GM21576 (cell line): ENCODE measurements at regions not wholly inside any gene's neighbourhood (a gene's known extent, or its start where the extent isn't known, plus 50 kb on each side); places are given as distances from the start of the nearest gene placed in this dataset.
"Not testable (repeated sequence)": the region's sequence is repeated elsewhere in the genome, so short reads cannot be mapped to it uniquely, and the experiment has no call there.

ENCODE experiments used
- ATAC-seq: cut with Tn5 transposase; IDR thresholded peaks from one replicate; pipeline ENCODE4 v1.9.1; 2021; ENCODE audit warnings: mild to moderate bottlenecking, moderate library complexity; ENCODE audit not compliant: unreplicated experiment

DNA sequence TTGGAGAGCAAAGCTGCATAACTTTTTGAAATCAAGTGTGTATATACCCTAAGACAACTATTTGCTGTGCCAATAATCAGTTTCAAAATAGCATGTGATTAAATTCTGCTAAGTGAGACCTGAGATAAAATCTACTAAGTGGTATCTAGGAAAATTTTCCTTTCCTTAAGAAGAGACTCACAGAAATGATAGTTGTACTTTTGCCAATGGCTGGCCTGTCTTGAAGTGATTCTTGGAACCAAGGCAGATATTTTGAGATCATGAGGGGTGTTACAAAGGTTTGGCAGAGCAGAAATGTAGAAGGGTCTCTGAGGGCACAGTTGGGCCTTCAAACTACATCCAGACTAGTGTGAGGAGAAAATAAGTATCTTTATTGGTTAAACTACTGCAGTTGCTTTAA lies 902.6 kb upstream of the TENM4 start:
- no peak for ATAC-seq

DNA sequence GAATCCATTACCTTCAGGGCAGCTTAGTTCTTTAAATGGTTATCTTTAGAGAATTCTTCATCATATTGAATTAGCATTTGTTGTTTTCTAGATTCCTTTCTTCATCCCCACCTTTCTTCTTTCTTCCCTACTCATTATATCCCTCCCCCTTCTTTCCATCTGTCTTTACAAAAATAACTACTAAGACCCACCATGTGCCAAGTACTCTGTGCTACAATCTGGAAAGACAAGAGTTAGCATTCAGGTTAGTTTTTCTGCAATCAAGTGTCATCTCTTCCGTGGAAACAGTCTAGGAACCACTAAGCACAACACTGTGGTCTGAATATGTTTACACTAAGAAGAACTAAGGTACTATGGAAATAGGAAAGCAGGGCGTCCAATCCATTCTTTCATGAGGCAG lies 897.4 kb upstream of the TENM4 start:
- ATAC-seq: no peak

- ATAC-seq: no peak
Observed at GRCh38 chr11:80331694-80332093, 890.9 kb upstream of the TENM4 start.

- ATAC-seq: no peak
Observed at GRCh38 chr11:80330264-80330663, 889.4 kb upstream of the TENM4 start.

GRCh38 chr11:80328774-80329173 lies 887.9 kb upstream of the TENM4 start:
- ATAC-seq: no peak

- no peak for ATAC-seq
Observed at GRCh38 chr11:80327956-80328614, 887.3 kb upstream of the TENM4 start.

DNA sequence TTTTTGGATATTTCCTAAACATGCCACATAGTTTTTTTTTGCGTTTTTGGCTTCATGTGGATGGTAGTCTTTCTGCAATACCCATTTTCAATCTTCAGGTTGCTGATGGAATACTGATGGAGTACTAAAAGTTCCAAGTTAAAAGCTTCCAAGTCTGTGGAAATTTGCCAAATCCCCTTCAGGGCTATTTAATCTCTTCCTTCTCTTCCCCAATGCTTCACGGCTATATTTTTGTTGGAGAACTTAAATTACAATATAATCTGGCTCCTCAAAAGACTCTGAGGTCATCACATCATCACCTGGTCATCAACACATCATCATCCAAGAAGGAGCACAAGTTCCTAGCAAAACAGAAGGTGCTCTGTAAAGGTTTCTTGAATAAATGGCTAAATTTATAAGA lies 881.0 kb upstream of the TENM4 start:
- ATAC-seq: no peak

DNA sequence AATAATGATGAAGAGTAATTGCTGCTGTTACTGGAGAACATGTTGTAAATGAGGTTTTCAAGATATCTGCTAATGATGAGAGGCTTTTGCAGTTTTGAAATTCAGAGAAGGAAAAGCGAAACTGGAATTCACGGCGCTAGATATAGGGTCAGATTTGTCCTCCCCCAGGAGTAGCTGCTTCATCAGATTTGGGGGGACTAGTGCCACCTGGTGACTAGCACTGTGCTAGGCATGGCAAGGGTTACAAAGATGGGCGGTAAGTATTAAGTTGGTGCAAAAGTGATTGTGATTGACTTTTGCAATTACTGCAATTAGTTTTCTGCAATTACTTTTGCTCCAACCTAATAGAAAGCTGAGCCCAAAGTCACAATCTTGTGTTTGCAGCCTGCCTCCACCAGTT lies 879.9 kb upstream of the TENM4 start:
- ATAC-seq: no peak

- ATAC-seq: no peak
Observed at GRCh38 chr11:80320226-80320625, 879.4 kb upstream of the TENM4 start.

DNA sequence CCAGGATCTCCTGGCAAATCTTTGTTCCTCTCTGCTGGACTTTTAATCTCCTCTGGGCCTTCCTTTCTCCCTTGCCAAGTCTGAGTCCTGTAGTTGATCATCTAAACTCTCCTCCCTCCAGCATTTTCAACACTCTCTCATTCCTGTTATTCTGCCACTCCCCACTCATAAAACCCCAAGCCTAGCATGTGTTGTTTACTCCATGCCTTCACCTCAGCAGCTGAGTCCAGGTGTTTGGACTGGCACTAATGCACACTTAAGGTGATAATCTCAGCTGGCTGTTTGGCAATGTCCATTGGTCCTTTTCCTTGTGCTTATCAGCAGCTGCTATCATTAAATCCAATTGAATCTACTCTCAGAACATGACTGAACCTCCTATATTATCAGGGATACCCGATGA lies 876.8 kb upstream of the TENM4 start:
- no peak for ATAC-seq

GRCh38 chr11:80315200-80315599 lies 874.4 kb upstream of the TENM4 start:
- ATAC-seq: no peak

- ATAC-seq: no peak
Observed at GRCh38 chr11:80309301-80309700, 868.5 kb upstream of the TENM4 start.

GRCh38 chr11:80307676-80308075 lies 866.8 kb upstream of the TENM4 start:
- ATAC-seq: no peak

GRCh38 chr11:80297858-80298632 lies 857.2 kb upstream of the TENM4 start:
- ATAC-seq: no peak

DNA sequence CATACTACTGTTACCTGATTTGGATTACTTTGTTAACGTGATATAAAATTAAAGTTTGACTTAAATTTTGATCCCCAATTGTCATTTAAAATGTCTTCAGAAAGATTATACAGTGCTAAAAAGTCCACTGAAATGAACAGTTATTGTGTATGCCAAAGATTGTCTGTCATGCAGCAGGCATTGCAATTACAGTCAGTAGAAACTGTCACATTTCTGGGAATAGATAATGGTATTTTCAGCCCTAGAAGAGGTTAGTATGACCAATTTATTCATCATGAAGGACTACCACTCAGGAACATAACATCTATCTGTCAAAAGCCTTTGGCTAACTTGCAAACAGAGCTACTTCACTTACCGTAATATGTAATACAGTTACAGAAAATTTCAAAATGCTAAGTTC lies 852.5 kb upstream of the TENM4 start:
- ATAC-seq: no peak

DNA sequence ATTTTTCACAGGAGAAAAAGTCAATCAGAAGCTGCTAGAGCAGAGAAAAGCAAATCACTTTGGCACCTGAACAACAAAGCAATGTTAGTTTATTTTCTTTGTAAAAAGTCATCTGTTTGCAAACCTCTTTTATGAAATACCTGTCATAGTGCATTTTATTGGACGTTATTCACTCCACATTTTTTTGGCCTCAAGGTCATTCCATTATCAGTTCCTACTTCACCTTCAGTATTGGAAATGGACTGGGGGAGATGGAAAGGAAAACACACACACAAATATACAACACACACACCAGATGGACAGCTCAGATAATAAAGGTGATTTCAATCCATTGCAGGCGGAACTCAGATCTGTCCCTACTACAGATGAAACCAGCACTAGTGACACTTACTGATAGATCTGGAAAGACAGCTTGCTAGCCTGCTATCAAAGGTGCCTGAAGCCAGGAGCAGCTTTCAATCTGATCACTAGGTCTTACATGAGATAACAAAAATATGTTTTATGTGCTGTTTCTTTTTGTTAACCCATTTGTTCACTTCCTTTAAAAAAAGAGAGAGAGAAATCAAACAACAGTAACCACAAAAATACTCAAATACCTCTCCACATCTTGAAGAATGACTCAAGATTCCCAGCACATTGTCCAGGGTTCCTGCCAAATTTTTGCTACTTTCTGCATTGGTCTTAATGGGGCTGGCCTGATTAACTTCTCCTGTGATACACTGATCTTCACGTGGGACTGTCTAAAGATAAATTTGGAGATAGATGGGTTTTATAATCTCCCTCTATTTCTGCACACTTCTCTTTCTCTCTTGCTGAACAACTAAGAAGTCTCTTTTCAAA lies 844.3 kb upstream of the TENM4 start:
- ATAC-seq: no peak

DNA sequence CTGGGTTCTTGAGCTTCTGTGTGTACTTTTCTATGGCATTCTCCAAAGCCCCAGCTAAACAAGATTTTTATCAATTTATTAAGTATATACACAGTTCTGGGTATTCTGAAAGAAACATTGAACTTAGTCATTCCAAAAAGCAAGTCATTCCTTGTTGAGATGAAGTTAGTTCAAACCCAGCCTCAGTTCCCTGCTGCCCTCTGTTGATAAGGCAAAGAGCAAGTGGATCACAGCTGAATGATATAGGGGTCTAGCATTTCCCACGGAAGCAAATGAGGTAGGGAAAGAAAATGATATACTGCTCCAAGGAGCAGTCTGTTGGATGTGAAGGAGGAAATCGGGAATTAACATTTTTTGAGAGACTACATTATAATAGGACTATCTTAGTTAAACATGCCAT lies 841.8 kb upstream of the TENM4 start:
- no peak for ATAC-seq

GRCh38 chr11:80281194-80281593 lies 840.4 kb upstream of the TENM4 start:
- no peak for ATAC-seq

DNA sequence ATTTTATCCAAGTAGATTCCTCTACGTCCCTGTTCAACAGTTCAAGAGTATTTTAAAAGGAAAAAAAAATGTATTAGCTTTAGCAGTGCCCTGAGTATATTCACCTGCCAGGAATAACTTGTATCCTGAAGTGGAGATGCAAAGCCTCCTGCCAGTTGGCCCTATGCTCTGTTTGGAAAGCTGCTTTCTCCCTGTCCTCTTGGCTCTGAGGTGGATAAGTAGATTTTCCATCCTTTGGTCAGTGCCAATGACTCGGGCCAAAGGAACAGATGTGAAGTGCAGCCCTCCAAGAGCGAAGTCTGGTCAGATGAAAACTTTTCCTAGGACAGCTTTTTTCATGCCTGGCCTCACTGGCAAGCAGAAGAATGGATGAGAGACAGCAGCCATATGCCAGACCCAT lies 839.9 kb upstream of the TENM4 start:
- no peak for ATAC-seq

GRCh38 chr11:80261776-80262175 lies 820.9 kb upstream of the TENM4 start:
- no peak for ATAC-seq

- not testable (repeated sequence) for ATAC-seq
Observed at GRCh38 chr11:80257319-80258015, 816.6 kb upstream of the TENM4 start.
